ENCODE measurements at regions not wholly inside any gene's neighbourhood (a gene's known extent, or its start where the extent isn't known, plus 50 kb on each side); places are given as distances from the start of the nearest gene placed in this dataset.

DNA sequence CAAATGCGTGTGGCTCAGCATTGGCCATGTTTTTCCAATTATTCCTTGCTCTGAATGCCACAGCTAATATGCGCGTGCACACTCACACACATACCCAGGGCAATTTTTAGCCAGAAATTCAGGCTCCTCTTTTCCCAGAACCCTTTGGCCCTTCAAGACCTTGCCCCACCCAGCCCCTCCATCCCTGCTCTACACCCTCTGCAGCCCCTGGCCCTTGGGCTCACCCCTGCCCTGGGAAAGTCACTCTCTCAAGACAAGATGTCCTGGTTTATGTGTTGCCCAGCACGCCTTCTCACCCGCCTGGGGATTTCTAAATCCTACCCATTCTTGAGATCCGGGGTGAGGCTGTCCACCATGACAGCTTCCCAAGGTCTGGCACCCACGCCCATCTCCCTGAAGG, 319.7 kb downstream of the CYP26B1 start:
- H2BK120ac ChIP-seq (ENCODE audit: low read depth, low read length) = no peak overlapping the region
- no peak overlapping the region for H2BK12ac ChIP-seq (ENCODE audit: low read length in 2 of 2)
- no peak overlapping the region for H4K8ac ChIP-seq (ENCODE audit: low read length)
- H3K4ac ChIP-seq (ENCODE audit: low read depth in 1 of 2, low read length in 2 of 2) = no peak overlapping the region
- no peak overlapping the region for H3K27ac ChIP-seq (ENCODE audit: low read length, poor library complexity, severe bottlenecking)
- H3K79me1 ChIP-seq (replicated peaks; ENCODE audit: low read length, poor library complexity, severe bottlenecking) = no peaks in the 10 kb centered on the region
- no peak overlapping the region for H3K4me3 ChIP-seq (ENCODE audit: insufficient read depth in 1 of 2, low read depth in 1 of 2, low read length in 2 of 2)
- H2BK5ac ChIP-seq (ENCODE audit: low read depth, low read length, poor library complexity, severe bottlenecking) = no peak overlapping the region
- H3K14ac ChIP-seq (ENCODE audit: low read length in 2 of 2) = no peak overlapping the region
- H3K4me1 ChIP-seq (ENCODE audit: control insufficient read depth, insufficient read depth, low read depth, low read length) = peaks cover 22% of the 10 kb centered on the region
- no peak overlapping the region for H3K4me2 ChIP-seq (ENCODE audit: low read length, poor library complexity, severe bottlenecking)
- 85% methylated on average over 7 of the region's 7 CpGs for WGBS
- H3K23ac ChIP-seq (ENCODE audit: low read length in 2 of 2) = no peak overlapping the region
- DNase-seq = no peak
- no peak overlapping the region for H4K91ac ChIP-seq (ENCODE audit: low read length)
- no peaks in the 10 kb centered on the region for H3K36me3 ChIP-seq (ENCODE audit: control insufficient read depth in 1 of 2, insufficient read depth in 2 of 2, low read depth in 1 of 2, low read length in 2 of 2)
- no peaks in the 10 kb centered on the region for H3K27me3 ChIP-seq (ENCODE audit: control insufficient read depth in 1 of 2, insufficient read depth in 1 of 2, low read length in 2 of 2)
- no peak overlapping the region for H3K9ac ChIP-seq (ENCODE audit: low read length)
- no peak overlapping the region for H2BK15ac ChIP-seq (ENCODE audit: low read depth, poor library complexity, severe bottlenecking)
- H3K9me3 ChIP-seq (ENCODE audit: control insufficient read depth, low read length) = peaks cover 6% of the 10 kb centered on the region
- H3K18ac ChIP-seq (ENCODE audit: low read depth in 1 of 2, low read length in 2 of 2) = no peak overlapping the region
- H2AFZ ChIP-seq (ENCODE audit: low read depth, low read length) = no peak overlapping the region
- peak overlapping the region; percentile 43 for H2AK5ac ChIP-seq (ENCODE audit: low read length, severe bottlenecking)

DNA sequence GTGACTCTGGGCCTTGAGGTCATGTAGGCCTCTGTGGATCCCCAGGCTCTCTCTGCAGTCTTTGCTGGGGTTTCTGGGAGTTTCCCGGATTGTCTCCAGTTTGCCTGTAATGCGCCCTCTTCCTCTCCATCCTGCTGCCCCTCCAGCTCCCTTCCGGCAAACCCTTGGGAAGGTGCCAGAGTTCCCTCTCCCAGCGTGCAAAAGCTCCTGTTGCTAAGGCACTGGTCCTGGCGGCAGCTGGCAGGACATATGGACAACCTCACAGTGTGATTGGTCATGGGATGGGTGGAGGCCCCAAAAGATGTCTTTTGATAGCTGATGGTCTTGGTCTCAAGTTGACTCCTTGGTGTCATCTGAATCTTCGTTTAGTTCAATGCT, 320.1 kb downstream of the CYP26B1 start:
- Histone ChIP-seq H2BK12ac (ENCODE audit: low read length in 2 of 2) (no peak overlapping the region), H3K14ac (ENCODE audit: low read length in 2 of 2) (no peak overlapping the region), H3K23ac (ENCODE audit: low read length in 2 of 2) (no peak overlapping the region), H3K9ac (ENCODE audit: low read length) (no peak overlapping the region), H3K4ac (ENCODE audit: low read depth in 1 of 2, low read length in 2 of 2) (no peak overlapping the region), H3K9me3 (ENCODE audit: control insufficient read depth, low read length) (peaks cover 2% of the 10 kb centered on the region), H3K4me1 (ENCODE audit: control insufficient read depth, insufficient read depth, low read depth, low read length) (peaks cover 20% of the 10 kb centered on the region), H4K8ac (ENCODE audit: low read length) (no peak overlapping the region), H2BK120ac (ENCODE audit: low read depth, low read length) (no peak overlapping the region), H2AFZ (ENCODE audit: low read depth, low read length) (no peak overlapping the region), H3K4me3 (ENCODE audit: insufficient read depth in 1 of 2, low read depth in 1 of 2, low read length in 2 of 2) (no peak overlapping the region), H2AK5ac (ENCODE audit: low read length, severe bottlenecking) (no peak overlapping the region), H2BK5ac (ENCODE audit: low read depth, low read length, poor library complexity, severe bottlenecking) (no peak overlapping the region), H3K79me1 (replicated peaks; ENCODE audit: low read length, poor library complexity, severe bottlenecking) (no peaks in the 10 kb centered on the region), H2BK15ac (ENCODE audit: low read depth, poor library complexity, severe bottlenecking) (no peak overlapping the region), H3K4me2 (ENCODE audit: low read length, poor library complexity, severe bottlenecking) (no peak overlapping the region), H3K27ac (ENCODE audit: low read length, poor library complexity, severe bottlenecking) (no peak overlapping the region), H3K18ac (ENCODE audit: low read depth in 1 of 2, low read length in 2 of 2) (no peak overlapping the region), H3K36me3 (ENCODE audit: control insufficient read depth in 1 of 2, insufficient read depth in 2 of 2, low read depth in 1 of 2, low read length in 2 of 2) (no peaks in the 10 kb centered on the region), H4K91ac (ENCODE audit: low read length) (no peak overlapping the region), H3K27me3 (ENCODE audit: control insufficient read depth in 1 of 2, insufficient read depth in 1 of 2, low read length in 2 of 2) (no peaks in the 10 kb centered on the region)
- WGBS = 97% methylated on average over 5 of the region's 6 CpGs
- DNase-seq = no peak

DNA sequence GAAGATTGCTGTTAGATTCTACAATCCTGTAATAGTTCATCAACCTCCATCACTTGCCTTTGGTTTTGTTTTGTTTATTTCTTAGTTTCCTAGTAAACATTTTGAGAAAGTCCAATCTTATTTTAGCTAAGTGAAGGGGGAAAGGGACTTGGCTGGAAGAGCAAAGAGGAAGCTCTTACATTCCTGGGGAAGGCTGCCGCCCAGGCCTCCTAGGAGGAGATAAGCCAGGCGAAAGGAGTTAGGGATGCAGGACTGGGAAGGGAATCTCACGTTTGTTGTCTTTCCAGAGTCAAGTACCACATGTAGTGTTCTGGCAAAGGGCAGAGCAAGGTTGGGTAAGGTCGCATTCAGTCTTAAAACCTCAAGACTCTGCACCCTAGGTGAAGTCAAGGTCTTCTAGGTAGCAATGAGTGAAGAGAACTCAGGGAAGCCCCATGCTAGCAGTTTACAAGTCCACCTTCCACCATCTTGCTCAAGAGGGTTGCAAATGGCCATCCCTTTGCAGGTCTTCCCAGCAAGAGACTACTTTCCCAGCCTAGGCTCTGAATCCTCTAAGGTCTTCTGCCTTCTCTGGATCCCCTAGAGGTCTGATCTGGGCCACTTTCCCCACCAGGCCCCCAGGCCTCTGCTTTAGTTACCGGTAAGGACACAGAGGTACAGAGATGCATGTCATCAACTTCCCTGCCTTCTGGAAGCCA, 320.7 kb downstream of the CYP26B1 start:
- no peak overlapping the region for H2BK15ac ChIP-seq (ENCODE audit: low read depth, poor library complexity, severe bottlenecking)
- no peak overlapping the region for H3K4me2 ChIP-seq (ENCODE audit: low read length, poor library complexity, severe bottlenecking)
- no peak overlapping the region for H4K91ac ChIP-seq (ENCODE audit: low read length)
- WGBS = 61% methylated on average over 4 of the region's 5 CpGs
- no peak overlapping the region for H2BK12ac ChIP-seq (ENCODE audit: low read length in 2 of 2)
- no peaks in the 10 kb centered on the region for H3K27me3 ChIP-seq (ENCODE audit: control insufficient read depth in 1 of 2, insufficient read depth in 1 of 2, low read length in 2 of 2)
- H2AFZ ChIP-seq (ENCODE audit: low read depth, low read length) = no peak overlapping the region
- no peaks in the 10 kb centered on the region for H3K79me1 ChIP-seq (replicated peaks; ENCODE audit: low read length, poor library complexity, severe bottlenecking)
- H2BK120ac ChIP-seq (ENCODE audit: low read depth, low read length) = no peak overlapping the region
- H3K4ac ChIP-seq (ENCODE audit: low read depth in 1 of 2, low read length in 2 of 2) = no peak overlapping the region
- H3K14ac ChIP-seq (ENCODE audit: low read length in 2 of 2) = no peak overlapping the region
- peak; percentile 21 for DNase-seq
- H3K9me3 ChIP-seq (ENCODE audit: control insufficient read depth, low read length) = no peaks in the 10 kb centered on the region
- no peak overlapping the region for H3K23ac ChIP-seq (ENCODE audit: low read length in 2 of 2)
- H3K9ac ChIP-seq (ENCODE audit: low read length) = no peak overlapping the region
- H3K4me1 ChIP-seq (ENCODE audit: control insufficient read depth, insufficient read depth, low read depth, low read length) = peaks cover 18% of the 10 kb centered on the region
- no peak overlapping the region for H3K18ac ChIP-seq (ENCODE audit: low read depth in 1 of 2, low read length in 2 of 2)
- no peak overlapping the region for H2BK5ac ChIP-seq (ENCODE audit: low read depth, low read length, poor library complexity, severe bottlenecking)
- no peaks in the 10 kb centered on the region for H3K36me3 ChIP-seq (ENCODE audit: control insufficient read depth in 1 of 2, insufficient read depth in 2 of 2, low read depth in 1 of 2, low read length in 2 of 2)
- H3K27ac ChIP-seq (ENCODE audit: low read length, poor library complexity, severe bottlenecking) = no peak overlapping the region
- H3K4me3 ChIP-seq (ENCODE audit: insufficient read depth in 1 of 2, low read depth in 1 of 2, low read length in 2 of 2) = no peak overlapping the region
- H2AK5ac ChIP-seq (ENCODE audit: low read length, severe bottlenecking) = no peak overlapping the region
- no peak overlapping the region for H4K8ac ChIP-seq (ENCODE audit: low read length)

DNA sequence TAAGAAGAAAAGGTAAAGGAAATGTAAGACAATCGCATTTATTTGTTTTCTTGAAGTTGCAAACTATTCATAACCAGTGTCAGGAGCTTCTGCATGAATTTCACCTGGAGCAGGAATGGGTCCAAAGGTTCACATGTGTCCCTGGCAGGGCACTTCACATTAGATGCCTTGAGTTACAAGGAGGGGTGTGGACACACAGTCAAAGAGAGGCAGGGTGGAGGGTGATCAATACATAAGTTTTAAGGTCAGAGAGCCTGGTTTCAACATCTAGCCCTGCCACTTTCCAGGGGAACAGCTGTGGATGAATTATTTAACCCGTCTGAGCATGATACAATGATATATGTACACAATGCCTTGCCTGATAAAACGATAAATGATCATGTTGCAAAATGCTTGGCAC, 321.4 kb downstream of the CYP26B1 start:
- 97% methylated on average over 3 of the region's 3 CpGs for whole genome bisulfite sequencing

More for the DNA sequence above, 321.4 kb downstream of the CYP26B1 start:
- H3K23ac ChIP-seq (ENCODE audit: low read length in 2 of 2) = no peak overlapping the region
- H3K18ac ChIP-seq (ENCODE audit: low read depth in 1 of 2, low read length in 2 of 2) = no peak overlapping the region
- H2BK12ac ChIP-seq (ENCODE audit: low read length in 2 of 2) = no peak overlapping the region
- no peaks in the 10 kb centered on the region for H3K79me1 ChIP-seq (replicated peaks; ENCODE audit: low read length, poor library complexity, severe bottlenecking)
- no peak overlapping the region for H2AK5ac ChIP-seq (ENCODE audit: low read length, severe bottlenecking)
- no peak overlapping the region for H2BK15ac ChIP-seq (ENCODE audit: low read depth, poor library complexity, severe bottlenecking)
- no peaks in the 10 kb centered on the region for H3K9me3 ChIP-seq (ENCODE audit: control insufficient read depth, low read length)
- H3K36me3 ChIP-seq (ENCODE audit: control insufficient read depth in 1 of 2, insufficient read depth in 2 of 2, low read depth in 1 of 2, low read length in 2 of 2) = no peaks in the 10 kb centered on the region
- H3K4me3 ChIP-seq (ENCODE audit: insufficient read depth in 1 of 2, low read depth in 1 of 2, low read length in 2 of 2) = no peak overlapping the region
- no peak overlapping the region for H4K91ac ChIP-seq (ENCODE audit: low read length)
- H2AFZ ChIP-seq (ENCODE audit: low read depth, low read length) = no peak overlapping the region
- H3K4me2 ChIP-seq (ENCODE audit: low read length, poor library complexity, severe bottlenecking) = no peak overlapping the region
- no peaks in the 10 kb centered on the region for H3K27me3 ChIP-seq (ENCODE audit: control insufficient read depth in 1 of 2, insufficient read depth in 1 of 2, low read length in 2 of 2)
- peaks cover 13% of the 10 kb centered on the region for H3K4me1 ChIP-seq (ENCODE audit: control insufficient read depth, insufficient read depth, low read depth, low read length)
- no peak overlapping the region for H3K14ac ChIP-seq (ENCODE audit: low read length in 2 of 2)
- no peak overlapping the region for H3K9ac ChIP-seq (ENCODE audit: low read length)
- H4K8ac ChIP-seq (ENCODE audit: low read length) = no peak overlapping the region
- H2BK120ac ChIP-seq (ENCODE audit: low read depth, low read length) = no peak overlapping the region
- H2BK5ac ChIP-seq (ENCODE audit: low read depth, low read length, poor library complexity, severe bottlenecking) = no peak overlapping the region
- H3K27ac ChIP-seq (ENCODE audit: low read length, poor library complexity, severe bottlenecking) = no peak overlapping the region
- DNase-seq = no peak
- no peak overlapping the region for H3K4ac ChIP-seq (ENCODE audit: low read depth in 1 of 2, low read length in 2 of 2)

All from mesenchymal stem cell (in vitro differentiated cells and primary cell).